BE2C (cell line): ENCODE measurements at regions not wholly inside any gene's neighbourhood (a gene's known extent, or its start where the extent isn't known, plus 50 kb on each side); places are given as distances from the start of the nearest gene placed in this dataset.
"Not testable (repeated sequence)": the region's sequence is repeated elsewhere in the genome, so short reads cannot be mapped to it uniquely, and the experiment has no call there.

Experiments
- DNase-seq: peaks from one replicate; pipeline ENCODE4 v3.0.0-alpha.2; 2020
- H3K27me3 ChIP-seq: fragments of 250-450 bp; sonication (Bioruptor Pico); 2 replicates; pipeline ENCODE4 v1.5.1; 2020; ENCODE audit warnings: mild to moderate bottlenecking
- H3K36me3 ChIP-seq: fragments of 250-450 bp; sonication (Bioruptor Pico); 2 replicates; pipeline ENCODE4 v1.5.1; 2020; ENCODE audit warnings: mild to moderate bottlenecking
- H3K4me1 ChIP-seq: fragments of 250-450 bp; sonication (Bioruptor Pico); 2 replicates; pipeline ENCODE4 v1.5.1; 2020
- H3K4me3 ChIP-seq: 2 replicates; pipeline ENCODE4 v1.5.1; 2011; ENCODE audit warnings: low read depth, low read length
- H3K9me3 ChIP-seq: fragments of 250-450 bp; sonication (Bioruptor Pico); 2 replicates; pipeline ENCODE4 v1.5.1; 2020
- CTCF ChIP-seq: IDR thresholded peaks from 2 replicates; pipeline ENCODE4 v1.5.1; 2012; ENCODE audit warnings: mild to moderate bottlenecking, low read depth, low read length

GRCh38 chr7:108669958-108670357 lies 100.3 kb downstream of the DNAJB9 start:
- no peaks in the 10 kb centered on the region for H3K4me1 ChIP-seq
- H3K27me3 ChIP-seq: no peaks in the 10 kb centered on the region
- no peak for TF ChIP-seq CTCF
- no peaks in the 10 kb centered on the region for H3K36me3 ChIP-seq
- H3K9me3 ChIP-seq: no peaks in the 10 kb centered on the region; the same call in 1 of the 2 replicates
- H3K4me3 ChIP-seq: no peak overlapping the region
- no peak for DNase-seq

GRCh38 chr7:108673699-108674098 lies 104.0 kb downstream of the DNAJB9 start:
- not testable (repeated sequence) for H3K4me1 ChIP-seq, H3K36me3 ChIP-seq

GRCh38 chr7:108684629-108685028 lies 115.0 kb downstream of the DNAJB9 start:
- no peaks in the 10 kb centered on the region for H3K4me1 ChIP-seq
- no peak for TF ChIP-seq CTCF
- no peaks in the 10 kb centered on the region for H3K27me3 ChIP-seq
- DNase-seq: no peak
- H3K4me3 ChIP-seq: no peak overlapping the region
- peaks cover 5% of the 10 kb centered on the region; the same call in 1 of the 2 replicates for H3K9me3 ChIP-seq
- no peaks in the 10 kb centered on the region for H3K36me3 ChIP-seq

More at GRCh38 chr7:108673699-108674098, 104.0 kb downstream of the DNAJB9 start:
- not testable (repeated sequence) for H3K27me3 ChIP-seq, H3K4me3 ChIP-seq, DNase-seq, H3K9me3 ChIP-seq

- no peak for TF ChIP-seq CTCF
- no peaks in the 10 kb centered on the region for H3K27me3 ChIP-seq
- no peaks in the 10 kb centered on the region for H3K4me1 ChIP-seq
- no peaks in the 10 kb centered on the region for H3K36me3 ChIP-seq
- H3K9me3 ChIP-seq: peaks cover 5% of the 10 kb centered on the region; the same call in 1 of the 2 replicates
- H3K4me3 ChIP-seq: no peak overlapping the region
- no peak for DNase-seq
Measured at GRCh38 chr7:108686494-108686893, 116.8 kb downstream of the DNAJB9 start.

GRCh38 chr7:108697254-108697653 lies 127.6 kb downstream of the DNAJB9 start:
- no peak for DNase-seq
- Histone ChIP-seq H3K4me1 (no peaks in the 10 kb centered on the region), H3K4me3 (no peak overlapping the region), H3K9me3 (no peaks in the 10 kb centered on the region), H3K36me3 (no peaks in the 10 kb centered on the region), H3K27me3 (no peaks in the 10 kb centered on the region)
- no peak for TF ChIP-seq CTCF

GRCh38 chr7:108711611-108712010 lies 141.9 kb downstream of the DNAJB9 start:
- Histone ChIP-seq H3K27me3 (no peaks in the 10 kb centered on the region), H3K9me3 (no peaks in the 10 kb centered on the region), H3K36me3 (no peaks in the 10 kb centered on the region), H3K4me1 (no peaks in the 10 kb centered on the region), H3K4me3 (no peak overlapping the region)
- no peak for TF ChIP-seq CTCF
- DNase-seq: no peak

- Histone ChIP-seq H3K9me3 (no peaks in the 10 kb centered on the region), H3K4me1 (no peaks in the 10 kb centered on the region), H3K36me3 (no peaks in the 10 kb centered on the region), H3K27me3 (no peaks in the 10 kb centered on the region), H3K4me3 (no peak overlapping the region)
- no peak for TF ChIP-seq CTCF
- no peak for DNase-seq
Measured at GRCh38 chr7:108716783-108717182, 147.1 kb downstream of the DNAJB9 start.
